IMR-90 (cell line): ENCODE measurements at regions not wholly inside any gene's neighbourhood (a gene's known extent, or its start where the extent isn't known, plus 50 kb on each side); places are given as distances from the start of the nearest gene placed in this dataset.

Experiments
- ATAC-seq: fragments of 200-7000 bp; cut with Tn5 transposase; 2 replicates; pipeline ENCODE4 v1.9.1; 2020; ENCODE audit warnings: low read depth, mild to moderate bottlenecking, moderate library complexity
- BruUV-seq: library from RNA; stranded (reverse); fragments of 400-500 nt; replicated peaks from 2 replicates; lab custom pipeline; 2021; lab: Mats Ljungman, UMichigan
- CTCF ChIA-PET: fragments of 300-600 bp; formaldehyde crosslinking; extraction: SDS; loops from one replicate; lab custom pipeline; 2021; ENCODE audit warnings: antibody characterized with exemption; lab: Yijun Ruan, JAX
- POLR2A ChIA-PET: fragments of 300-600 bp; sonication (Branson Sonifier 250); formaldehyde crosslinking; loops from one replicate; lab custom pipeline; 2022; ENCODE audit warnings: antibody characterized with exemption; ENCODE audit not compliant: unreplicated experiment; lab: Charles Lee
- DNase-seq: peaks from one replicate; pipeline ENCODE4 v3.0.0; 2013
- H2AFZ ChIP-seq: replicated peaks from 2 replicates; pipeline ENCODE3; 2013; ENCODE audit warnings: low read length, mild to moderate bottlenecking; ENCODE audit not compliant: poor library complexity
- H2AK5ac ChIP-seq: 2 replicates; pipeline ENCODE4 v1.6.1; 2013; ENCODE audit warnings: low read depth, low read length, inconsistent platforms
- H2AK9ac ChIP-seq: replicated peaks from 2 replicates; pipeline ENCODE3; 2013; ENCODE audit warnings: mild to moderate bottlenecking, low read depth, low read length, moderate library complexity; ENCODE audit not compliant: poor library complexity
- H2BK120ac ChIP-seq: 2 replicates; pipeline ENCODE4 v1.6.1; 2013; ENCODE audit warnings: low read depth, low read length, inconsistent platforms
- H2BK15ac ChIP-seq: 3 replicates; pipeline ENCODE4 v1.6.1; 2013; ENCODE audit warnings: low read depth, low read length, inconsistent platforms
- H2BK20ac ChIP-seq: 2 replicates; pipeline ENCODE4 v1.6.1; 2013; ENCODE audit warnings: low read depth, mild to moderate bottlenecking, inconsistent platforms, low read length, moderate library complexity
- H2BK5ac ChIP-seq: 2 replicates; pipeline ENCODE4 v1.6.1; 2013; ENCODE audit warnings: mild to moderate bottlenecking, low read depth, low read length, inconsistent platforms; ENCODE audit not compliant: poor library complexity, severe bottlenecking
- H3K14ac ChIP-seq: replicated peaks from 2 replicates; pipeline ENCODE4 v1.6.1; 2013; ENCODE audit warnings: low read depth, low read length, inconsistent platforms
- H3K18ac ChIP-seq: 2 replicates; pipeline ENCODE4 v1.6.1; 2013; ENCODE audit warnings: low read depth, low read length, control low read depth
- H3K23ac ChIP-seq: 2 replicates; pipeline ENCODE4 v1.6.1; 2013; ENCODE audit warnings: low read depth, low read length, inconsistent platforms
- H3K27ac ChIP-seq: 2 replicates; pipeline ENCODE4 v1.5.1; 2013; ENCODE audit warnings: mild to moderate bottlenecking, control low read depth, low read length; ENCODE audit not compliant: insufficient read depth
- H3K27me3 ChIP-seq: 2 replicates; pipeline ENCODE4 v1.6.1; 2013; ENCODE audit warnings: low read length; ENCODE audit not compliant: control insufficient read depth, insufficient read depth
- H3K36me3 ChIP-seq: 2 replicates; pipeline ENCODE4 v1.6.1; 2013; ENCODE audit warnings: low read length, mixed read lengths; ENCODE audit not compliant: control insufficient read depth, insufficient read depth
- H3K4ac ChIP-seq: 2 replicates; pipeline ENCODE4 v1.6.1; 2013; ENCODE audit warnings: low read depth, low read length, inconsistent platforms
- H3K4me1 ChIP-seq: 2 replicates; pipeline ENCODE4 v1.6.1; 2013; ENCODE audit warnings: low read length, mixed read lengths; ENCODE audit not compliant: control insufficient read depth, insufficient read depth
- H3K4me2 ChIP-seq: 2 replicates; pipeline ENCODE4 v1.6.1; 2013; ENCODE audit warnings: low read depth, mild to moderate bottlenecking, control low read depth, low read length, moderate library complexity
- H3K4me3 ChIP-seq: 2 replicates; pipeline ENCODE4 v1.5.1; 2013; ENCODE audit warnings: low read depth, mild to moderate bottlenecking, control low read depth, low read length, moderate library complexity; ENCODE audit not compliant: insufficient read depth
- H3K56ac ChIP-seq: 2 replicates; pipeline ENCODE4 v1.6.1; 2013; ENCODE audit warnings: low read length, inconsistent platforms; ENCODE audit not compliant: insufficient read depth; ENCODE audit errors: extremely low read depth
- H3K79me1 ChIP-seq, 2 experiments: 2 replicates each; pipeline ENCODE4 v1.6.1; 2013; ENCODE audit warnings: low read length in 2 of 2, inconsistent platforms in 1 of 2, low read depth in 1 of 2
- H3K9ac ChIP-seq: 2 replicates; pipeline ENCODE4 v1.6.1; 2013; ENCODE audit warnings: low read depth, low read length, control low read depth
- H3K9me1 ChIP-seq: 2 replicates; pipeline ENCODE4 v1.6.1; 2013; ENCODE audit warnings: low read length, inconsistent platforms; ENCODE audit not compliant: insufficient read depth
- H3K9me3 ChIP-seq: 2 replicates; pipeline ENCODE4 v1.6.1; 2013; ENCODE audit warnings: low read length; ENCODE audit not compliant: control insufficient read depth, insufficient read depth
- H4K20me1 ChIP-seq: 2 replicates; pipeline ENCODE4 v1.6.1; 2013; ENCODE audit warnings: low read length, inconsistent platforms; ENCODE audit not compliant: insufficient read depth
- H4K5ac ChIP-seq: 2 replicates; pipeline ENCODE4 v1.6.1; 2013; ENCODE audit warnings: mild to moderate bottlenecking, low read depth, low read length, control low read depth
- H4K8ac ChIP-seq, 2 experiments: 2 replicates each; pipeline ENCODE4 v1.6.1; 2013; ENCODE audit warnings: low read depth in 2 of 2, low read length in 2 of 2, control low read depth in 1 of 2, inconsistent platforms in 1 of 2
- H4K91ac ChIP-seq: 2 replicates; pipeline ENCODE4 v1.6.1; 2013; ENCODE audit warnings: low read depth, low read length, inconsistent platforms; ENCODE audit not compliant: insufficient read depth
- BHLHE40 ChIP-seq: fragments of 150-350 bp; IDR thresholded peaks from 2 replicates; pipeline ENCODE4 v1.6.1; 2016; ENCODE audit warnings: mild to moderate bottlenecking, low read depth, low read length
- CEBPB ChIP-seq: IDR thresholded peaks from 2 replicates; pipeline ENCODE4 v1.6.1; 2012; ENCODE audit warnings: low read depth, low read length, improper control_type of control experiment
- CHD1 ChIP-seq: IDR thresholded peaks from 2 replicates; pipeline ENCODE4 v1.6.1; 2012; ENCODE audit warnings: low read depth, low read length, improper control_type of control experiment
- FOS ChIP-seq: fragments of 150-350 bp; IDR thresholded peaks from 2 replicates; pipeline ENCODE4 v1.6.1; 2016; ENCODE audit warnings: low read depth, low read length
- MAFK ChIP-seq: IDR thresholded peaks from 2 replicates; pipeline ENCODE4 v1.6.1; 2012; ENCODE audit warnings: low read depth, low read length, improper control_type of control experiment
- MAZ ChIP-seq: IDR thresholded peaks from 2 replicates; pipeline ENCODE4 v1.6.1; 2012; ENCODE audit warnings: low read depth, mild to moderate bottlenecking, low read length, improper control_type of control experiment, moderate library complexity, borderline replicate concordance
- MXI1 ChIP-seq: IDR thresholded peaks from 2 replicates; pipeline ENCODE4 v1.6.1; 2012; ENCODE audit warnings: low read depth, mild to moderate bottlenecking, low read length, moderate library complexity, borderline replicate concordance
- NFE2L2 ChIP-seq: fragments of 150-350 bp; IDR thresholded peaks from 2 replicates; pipeline ENCODE4 v1.6.1; 2016; ENCODE audit warnings: low read depth, mild to moderate bottlenecking, low read length
- POLR2A ChIP-seq: IDR thresholded peaks from 2 replicates; pipeline ENCODE4 v1.6.1; 2012; ENCODE audit warnings: mild to moderate bottlenecking, low read depth, low read length
- RAD21 ChIP-seq: IDR thresholded peaks from 2 replicates; pipeline ENCODE4 v1.6.1; 2012; ENCODE audit warnings: low read length, improper control_type of control experiment
- RCOR1 ChIP-seq: IDR thresholded peaks from 2 replicates; pipeline ENCODE4 v1.6.1; 2012; ENCODE audit warnings: mild to moderate bottlenecking, low read length, improper control_type of control experiment; ENCODE audit not compliant: insufficient replicate concordance
- RFX5 ChIP-seq: IDR thresholded peaks from 2 replicates; pipeline ENCODE4 v1.8.0; 2012; ENCODE audit warnings: low read depth, mild to moderate bottlenecking, low read length, moderate library complexity
- SMC3 ChIP-seq: fragments of 150-350 bp; IDR thresholded peaks from 2 replicates; pipeline ENCODE4 v1.6.1; 2016; ENCODE audit warnings: low read depth, mild to moderate bottlenecking, antibody characterized with exemption, low read length, moderate library complexity
- WGBS, 2 experiments: methylation state at CpG; one replicate each; pipeline versions ENCODE4 v1.1.5 to v1.1.7; 2013; ENCODE audit warnings: missing lambda C conversion rate in 2 of 2; ENCODE audit not compliant: insufficient read length in 1 of 2; ENCODE audit errors: extremely low coverage in 2 of 2; 5-methylcytosine and 5-hydroxymethylcytosine counted together
- dilution Hi-C: fragments of 300-500 bp; cut with HindIII; formaldehyde crosslinking; loops from one replicate; pipeline ENCODE4 v1.14.3; 2018; ENCODE audit warnings: low sequenced_read_pairs; ENCODE audit not compliant: unreplicated experiment
- in situ Hi-C: fragments of 300-500 bp; cut with MboI; formaldehyde crosslinking; loops from 3 replicates; pipeline ENCODE4 v1.14.3; 2019; ENCODE audit warnings: low sequenced_read_pairs, inconsistent platforms, mixed read lengths
- intact Hi-C: fragments of 100-400 bp; cut with micrococcal nuclease; formaldehyde crosslinking; loops from 2 replicates; pipeline ENCODE4 v1.10.0; 2022
- TF ChIP-seq, protein P1 (sequence below): fragments of 150-350 bp; IDR thresholded peaks from 2 replicates; pipeline ENCODE4 v1.6.1; 2017; ENCODE audit warnings: mild to moderate bottlenecking, antibody characterized with exemption, low read length, low read depth
- TF ChIP-seq, protein P2 (sequence below): conservative IDR thresholded peaks from 2 replicates; pipeline ENCODE4 v1.5.1; 2012; ENCODE audit warnings: mild to moderate bottlenecking, low read depth, low read length, improper control_type of control experiment
- TF ChIP-seq, protein P3 (sequence below): fragments of 150-350 bp; IDR thresholded peaks from 2 replicates; pipeline ENCODE4 v1.6.1; 2016; ENCODE audit warnings: low read depth, mild to moderate bottlenecking, low read length, moderate library complexity, borderline replicate concordance

DNA sequence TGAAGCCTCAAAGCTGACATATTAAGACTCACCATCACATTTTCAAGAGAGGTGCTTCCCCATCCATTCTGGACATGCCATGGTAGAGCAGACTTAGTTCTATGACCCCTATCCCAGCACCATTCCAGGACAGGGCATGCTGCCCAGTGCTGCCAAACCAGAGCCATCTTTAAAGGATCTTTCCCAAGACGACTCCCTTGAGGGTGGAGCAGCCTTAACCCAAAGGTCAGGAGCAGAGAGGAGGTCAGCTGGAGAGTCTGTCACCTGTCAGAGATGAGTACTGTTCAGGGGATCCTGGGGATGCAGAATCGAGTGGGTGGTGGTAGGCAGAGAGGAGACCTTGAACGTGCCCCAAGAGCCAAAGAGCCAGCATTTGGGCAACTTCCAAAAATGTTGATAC is 459.8 kb downstream of the STK39 start:
- dilution Hi-C loops (no loop called here), in situ Hi-C loops (no loop called here), intact Hi-C loops (no loop called here)
- Histone ChIP-seq H3K9me1 (no peaks in the 10 kb centered on the region), H4K8ac (no peak overlapping the region), H2AK5ac (no peak overlapping the region), H3K56ac (no peak overlapping the region), H3K4me3 (no peak overlapping the region), H4K5ac (no peak overlapping the region), H3K9me3 (no peaks in the 10 kb centered on the region), H3K27me3 (no peaks in the 10 kb centered on the region), H4K20me1 (no peaks in the 10 kb centered on the region), H2AK9ac (no peak overlapping the region), H3K4me2 (no peak overlapping the region), H2AFZ (no peak overlapping the region), H3K4me1 (no peaks in the 10 kb centered on the region), H2BK20ac (no peak overlapping the region), H3K9ac (no peak overlapping the region), H3K18ac (no peak overlapping the region), H3K79me1 (no peaks in the 10 kb centered on the region), H4K91ac (no peak overlapping the region), H3K14ac (no peak overlapping the region), H3K4ac (no peak overlapping the region), H2BK15ac (no peak overlapping the region), H2BK120ac (no peak overlapping the region), H3K23ac (no peak overlapping the region), H2BK5ac (no peak overlapping the region), H3K36me3 (no peaks in the 10 kb centered on the region), H3K27ac (no peak overlapping the region)
- CTCF ChIA-PET, result no interaction called here
- no TSS peak for BruUV-seq
- no peak for TF ChIP-seq NFE2L2
- TF ChIP-seq RCOR1, result no peak
- TF ChIP-seq MAFK, result no peak
- no peak for TF ChIP-seq CEBPB
- TF ChIP-seq MXI1, result no peak
- TF ChIP-seq, protein P1, sequence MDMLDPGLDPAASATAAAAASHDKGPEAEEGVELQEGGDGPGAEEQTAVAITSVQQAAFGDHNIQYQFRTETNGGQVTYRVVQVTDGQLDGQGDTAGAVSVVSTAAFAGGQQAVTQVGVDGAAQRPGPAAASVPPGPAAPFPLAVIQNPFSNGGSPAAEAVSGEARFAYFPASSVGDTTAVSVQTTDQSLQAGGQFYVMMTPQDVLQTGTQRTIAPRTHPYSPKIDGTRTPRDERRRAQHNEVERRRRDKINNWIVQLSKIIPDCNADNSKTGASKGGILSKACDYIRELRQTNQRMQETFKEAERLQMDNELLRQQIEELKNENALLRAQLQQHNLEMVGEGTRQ, result no peak
- no peak for TF ChIP-seq FOS
- TF ChIP-seq BHLHE40, result no peak
- TF ChIP-seq SMC3, result no peak
- TF ChIP-seq POLR2A, result no peak
- TF ChIP-seq, protein P2, sequence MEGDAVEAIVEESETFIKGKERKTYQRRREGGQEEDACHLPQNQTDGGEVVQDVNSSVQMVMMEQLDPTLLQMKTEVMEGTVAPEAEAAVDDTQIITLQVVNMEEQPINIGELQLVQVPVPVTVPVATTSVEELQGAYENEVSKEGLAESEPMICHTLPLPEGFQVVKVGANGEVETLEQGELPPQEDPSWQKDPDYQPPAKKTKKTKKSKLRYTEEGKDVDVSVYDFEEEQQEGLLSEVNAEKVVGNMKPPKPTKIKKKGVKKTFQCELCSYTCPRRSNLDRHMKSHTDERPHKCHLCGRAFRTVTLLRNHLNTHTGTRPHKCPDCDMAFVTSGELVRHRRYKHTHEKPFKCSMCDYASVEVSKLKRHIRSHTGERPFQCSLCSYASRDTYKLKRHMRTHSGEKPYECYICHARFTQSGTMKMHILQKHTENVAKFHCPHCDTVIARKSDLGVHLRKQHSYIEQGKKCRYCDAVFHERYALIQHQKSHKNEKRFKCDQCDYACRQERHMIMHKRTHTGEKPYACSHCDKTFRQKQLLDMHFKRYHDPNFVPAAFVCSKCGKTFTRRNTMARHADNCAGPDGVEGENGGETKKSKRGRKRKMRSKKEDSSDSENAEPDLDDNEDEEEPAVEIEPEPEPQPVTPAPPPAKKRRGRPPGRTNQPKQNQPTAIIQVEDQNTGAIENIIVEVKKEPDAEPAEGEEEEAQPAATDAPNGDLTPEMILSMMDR, result no peak
- TF ChIP-seq RFX5, result no peak
- no peak for TF ChIP-seq MAZ
- TF ChIP-seq CHD1, result no peak
- TF ChIP-seq RAD21, result no peak
- TF ChIP-seq, protein P3, sequence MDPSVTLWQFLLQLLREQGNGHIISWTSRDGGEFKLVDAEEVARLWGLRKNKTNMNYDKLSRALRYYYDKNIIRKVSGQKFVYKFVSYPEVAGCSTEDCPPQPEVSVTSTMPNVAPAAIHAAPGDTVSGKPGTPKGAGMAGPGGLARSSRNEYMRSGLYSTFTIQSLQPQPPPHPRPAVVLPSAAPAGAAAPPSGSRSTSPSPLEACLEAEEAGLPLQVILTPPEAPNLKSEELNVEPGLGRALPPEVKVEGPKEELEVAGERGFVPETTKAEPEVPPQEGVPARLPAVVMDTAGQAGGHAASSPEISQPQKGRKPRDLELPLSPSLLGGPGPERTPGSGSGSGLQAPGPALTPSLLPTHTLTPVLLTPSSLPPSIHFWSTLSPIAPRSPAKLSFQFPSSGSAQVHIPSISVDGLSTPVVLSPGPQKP, result no peak
- no peak for DNase-seq
- WGBS, 2 experiments, result no CpG with 5 or more reads among the region's 3 CpGs
- ATAC-seq, result no peak
- POLR2A ChIA-PET, result no interaction called here
